ENCODE measurements at regions not wholly inside any gene's neighbourhood (a gene's known extent, or its start where the extent isn't known, plus 50 kb on each side); places are given as distances from the start of the nearest gene placed in this dataset.
"Not testable (repeated sequence)": the region's sequence is repeated elsewhere in the genome, so short reads cannot be mapped to it uniquely, and the experiment has no call there.

- DNase-seq (ENCODE audit: low read depth, low spot score), result not testable (repeated sequence)
Measured at GRCh38 chr13:22813531-22814377, 367.0 kb upstream of the SGCG start.

GRCh38 chr13:22814433-22814832 is 366.3 kb upstream of the SGCG start:
- not testable (repeated sequence) for DNase-seq (ENCODE audit: low read depth, low spot score)

GRCh38 chr13:22821589-22821988 is 359.2 kb upstream of the SGCG start:
- DNase-seq (ENCODE audit: low read depth, low spot score), result no peak

GRCh38 chr13:22825186-22825585 is 355.6 kb upstream of the SGCG start:
- DNase-seq (ENCODE audit: low read depth, low spot score), result no peak

GRCh38 chr13:22828081-22828480 is 352.7 kb upstream of the SGCG start:
- DNase-seq (ENCODE audit: low read depth, low spot score), result no peak

- no peak for DNase-seq (ENCODE audit: low read depth, low spot score)
Measured at GRCh38 chr13:22836475-22836874, 344.3 kb upstream of the SGCG start.

DNA sequence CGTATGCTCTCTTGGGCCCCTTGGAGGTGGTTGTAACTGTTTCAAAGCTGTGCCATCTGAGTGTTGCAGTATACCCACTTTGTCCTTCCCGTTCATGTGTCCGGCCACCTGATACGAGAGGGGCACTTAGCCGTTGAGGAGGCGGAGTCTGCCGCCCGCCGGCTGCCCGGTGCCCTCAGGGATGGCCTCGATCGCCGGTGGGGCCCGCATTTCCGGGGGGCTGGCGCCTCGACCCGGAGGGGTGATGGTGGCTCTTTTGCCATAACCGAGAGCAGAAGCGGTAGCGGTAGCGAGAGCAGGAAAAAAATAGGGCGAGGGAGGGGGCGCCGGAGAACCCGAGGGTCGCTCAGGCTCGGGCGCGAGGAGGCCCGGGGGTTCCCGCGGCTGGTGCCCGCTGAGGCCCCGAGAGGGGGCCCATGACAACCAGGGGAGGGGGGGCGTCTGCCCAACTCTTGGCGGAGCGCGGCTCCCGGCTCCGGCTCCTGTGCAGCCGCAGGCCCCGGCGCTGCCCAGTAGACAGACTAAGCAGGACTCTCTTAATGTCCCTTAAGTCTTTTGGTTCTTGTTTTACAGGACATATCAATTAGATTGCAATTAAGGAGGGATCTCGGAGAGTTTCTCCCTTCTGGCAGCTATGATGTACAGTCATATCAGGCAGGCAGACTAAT is 342.7 kb upstream of the SGCG start:
- no peak for DNase-seq (ENCODE audit: low read depth, low spot score)

GRCh38 chr13:22839603-22840530 is 340.9 kb upstream of the SGCG start:
- no peak for DNase-seq (ENCODE audit: low read depth, low spot score)

- DNase-seq (ENCODE audit: low read depth, low spot score), result no peak
Measured at GRCh38 chr13:22846551-22846950, 334.2 kb upstream of the SGCG start.

DNA sequence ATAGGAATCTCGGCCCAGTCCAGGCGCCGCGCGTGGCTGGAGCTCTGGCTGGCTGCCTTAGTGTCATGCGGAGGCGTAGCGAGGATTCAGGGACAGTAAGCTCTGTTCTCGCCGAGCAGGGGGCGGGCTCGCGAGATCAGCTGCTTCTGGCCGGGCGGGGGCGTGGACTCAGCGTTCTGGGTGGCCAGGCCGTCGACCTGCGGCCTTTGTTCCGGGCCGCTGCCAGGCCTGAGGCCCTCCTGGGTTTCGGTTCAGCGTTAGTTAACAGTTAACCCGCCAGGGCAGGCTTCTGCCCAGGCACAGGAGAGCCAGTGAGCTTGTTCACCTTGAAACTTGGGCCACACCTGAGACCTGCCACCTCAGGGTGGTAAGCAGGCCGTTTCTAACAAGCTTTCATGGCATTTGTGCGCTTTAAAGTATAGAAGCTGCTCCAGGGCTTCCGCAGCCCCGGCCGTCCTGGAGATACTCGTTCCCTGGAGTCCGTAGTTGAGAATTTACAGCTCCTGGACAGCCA is 332.2 kb upstream of the SGCG start:
- DNase-seq (ENCODE audit: low read depth, low spot score), result no peak

DNA sequence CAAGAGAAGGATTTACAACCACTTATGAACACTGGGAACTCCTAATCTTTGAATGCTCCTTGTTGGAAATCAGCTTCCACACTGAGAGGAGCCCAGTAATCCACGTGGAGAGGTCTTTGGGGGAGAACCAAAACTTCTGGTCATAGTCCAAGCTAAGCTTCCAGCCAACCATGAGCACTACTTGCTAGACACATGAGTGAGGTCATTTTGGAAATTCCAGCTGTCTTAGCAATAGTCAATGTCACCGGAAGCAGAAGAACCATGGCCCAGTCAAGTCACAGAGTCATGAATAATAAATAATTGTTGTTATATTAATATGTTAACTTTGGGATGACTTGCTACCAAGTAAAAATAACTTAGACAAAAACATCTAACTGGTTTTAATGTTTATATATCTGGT is 324.9 kb upstream of the SGCG start:
- no peak for DNase-seq (ENCODE audit: low read depth, low spot score)

- not testable (repeated sequence) for DNase-seq (ENCODE audit: low read depth, low spot score)
Measured at GRCh38 chr13:22858980-22859379, 321.8 kb upstream of the SGCG start.

DNA sequence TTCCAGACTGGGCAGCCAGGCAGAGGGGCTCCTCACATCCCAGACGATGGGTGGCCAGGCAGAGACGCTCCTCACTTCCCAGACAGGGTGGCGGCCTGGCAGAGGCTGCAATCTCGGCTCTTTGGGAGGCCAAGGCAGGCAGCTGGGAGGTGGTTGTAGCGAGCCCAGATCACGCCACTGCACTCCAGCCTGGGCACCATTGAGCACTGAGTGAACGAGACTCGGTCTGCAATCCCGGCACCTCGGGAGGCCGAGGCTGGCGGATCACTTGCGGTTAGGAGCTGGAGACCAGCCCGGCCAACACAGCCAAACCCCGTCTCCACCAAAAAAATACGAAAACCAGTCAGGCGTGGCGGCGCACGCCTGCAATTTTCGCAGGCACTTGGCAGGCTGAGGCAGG is 321.4 kb upstream of the SGCG start:
- not testable (repeated sequence) for DNase-seq (ENCODE audit: low read depth, low spot score)

DNA sequence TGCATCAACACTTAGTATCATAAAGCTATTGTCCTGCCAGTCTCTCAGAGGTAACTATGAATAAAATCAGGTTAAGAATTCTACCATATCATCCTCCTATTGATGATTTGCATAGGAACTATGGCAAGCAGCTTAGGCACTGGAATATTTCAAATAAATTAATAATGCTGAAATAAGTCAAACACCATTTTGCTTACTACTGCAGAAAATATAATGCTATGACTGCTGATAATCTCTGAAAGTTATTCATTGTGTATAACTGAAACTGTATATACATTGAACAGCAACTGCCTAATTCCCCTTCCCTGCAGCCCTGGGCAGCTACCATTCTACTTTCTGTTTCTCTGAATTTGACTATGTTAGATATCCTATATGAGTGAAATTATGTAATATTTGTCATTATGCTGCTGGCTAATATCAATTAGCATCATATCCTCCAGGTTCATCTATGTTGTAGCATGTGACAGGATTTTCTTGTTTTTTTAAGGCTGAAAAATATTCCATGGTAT is 318.8 kb upstream of the SGCG start:
- DNase-seq (ENCODE audit: low read depth, low spot score), result no peak

- no peak for DNase-seq (ENCODE audit: low read depth, low spot score)
Measured at GRCh38 chr13:22862478-22862877, 318.3 kb upstream of the SGCG start.

GRCh38 chr13:22866221-22866620 is 314.6 kb upstream of the SGCG start:
- DNase-seq (ENCODE audit: low read depth, low spot score), result no peak

GRCh38 chr13:22871231-22871630 is 309.5 kb upstream of the SGCG start:
- no peak for DNase-seq (ENCODE audit: low read depth, low spot score)

GRCh38 chr13:22874839-22875238 is 305.9 kb upstream of the SGCG start:
- no peak for DNase-seq (ENCODE audit: low read depth, low spot score)

DNA sequence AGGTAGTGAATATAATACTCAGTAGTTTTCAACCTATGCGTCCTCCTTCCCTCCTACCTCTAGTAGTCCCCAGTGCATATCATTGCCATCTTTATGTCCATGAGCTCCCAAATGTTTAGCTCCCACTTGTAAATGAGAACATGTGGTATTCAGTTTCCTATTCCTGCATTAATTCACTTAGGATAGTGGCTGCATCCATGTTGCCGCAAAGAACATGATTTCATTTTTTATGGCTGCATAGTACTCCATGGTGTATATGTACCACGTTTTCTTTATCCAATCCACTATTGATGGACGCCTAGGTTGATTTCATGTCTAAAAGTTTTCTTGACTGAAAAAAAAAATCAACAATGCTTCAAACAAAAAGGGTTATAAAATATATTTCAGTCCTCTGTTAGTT is 303.4 kb upstream of the SGCG start:
- DNase-seq (ENCODE audit: low read depth, low spot score), result no peak

DNA sequence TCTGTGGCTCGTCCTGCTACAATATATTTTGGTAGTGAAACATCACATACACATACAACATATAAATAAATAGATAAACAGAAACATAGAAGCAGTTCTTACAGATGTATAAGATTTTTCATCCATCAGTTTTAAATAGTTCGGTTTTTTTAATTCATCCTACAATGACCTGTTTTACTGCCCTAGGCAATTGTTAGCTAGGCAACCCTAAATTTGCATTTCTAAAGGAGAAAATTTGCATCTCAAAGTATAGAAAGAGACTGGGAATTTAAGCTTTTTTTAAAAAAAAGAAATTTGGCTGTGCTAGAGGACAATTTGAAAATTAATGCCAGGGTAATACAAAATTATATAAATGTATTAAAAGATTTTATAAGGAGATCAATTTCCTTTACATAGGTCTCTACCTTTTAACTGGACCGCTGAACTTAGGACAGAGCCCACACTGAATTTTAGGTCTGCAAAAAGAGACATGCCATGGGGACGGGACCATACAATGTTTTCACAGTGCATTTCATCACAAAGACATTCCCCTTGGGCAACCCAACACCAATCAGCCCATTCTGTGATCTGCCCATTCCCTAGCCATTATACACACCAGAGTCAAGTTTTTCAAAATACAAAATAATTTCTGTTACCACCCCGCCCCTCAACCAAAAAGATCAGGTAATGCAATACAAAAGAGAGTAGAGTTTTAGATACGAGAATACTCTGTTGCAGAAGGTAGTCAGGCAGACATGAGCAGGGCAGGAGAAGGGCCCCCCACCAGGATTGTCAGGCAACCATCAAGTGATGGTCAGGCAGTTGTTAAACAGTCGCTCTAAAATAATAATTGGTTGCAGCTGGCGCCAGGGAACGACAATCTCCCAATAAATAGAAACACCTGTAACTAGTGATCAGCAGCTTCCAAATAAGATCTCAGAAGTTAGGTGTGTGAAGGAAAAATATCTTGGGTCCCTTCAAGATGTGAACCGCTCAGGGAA is 299.7 kb upstream of the SGCG start:
- no peak for DNase-seq (ENCODE audit: low read depth, low spot score)
